ENCODE measurements at regions not wholly inside any gene's neighbourhood (a gene's known extent, or its start where the extent isn't known, plus 50 kb on each side); places are given as distances from the start of the nearest gene placed in this dataset.

DNA sequence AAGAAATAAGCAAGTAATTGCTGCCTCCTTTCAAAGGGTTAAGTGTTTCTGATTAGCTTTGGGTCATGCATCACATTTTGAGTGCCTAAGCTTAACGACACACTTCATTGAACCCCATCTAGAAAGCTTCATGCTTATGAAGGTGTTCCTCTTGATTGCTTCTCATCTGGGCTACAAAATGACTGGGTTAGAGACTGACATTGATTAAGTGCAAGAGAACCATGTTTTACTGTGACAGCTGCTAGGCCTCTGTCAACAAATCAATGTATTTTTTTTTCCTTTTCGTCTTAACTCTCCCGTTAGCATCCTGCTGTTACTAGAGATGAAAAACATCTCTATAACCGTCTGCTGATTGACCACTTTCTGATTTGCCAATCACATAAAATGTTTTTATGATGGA lies 725.0 kb downstream of the TLE1 start:
- TF ChIP-seq, protein P1, sequence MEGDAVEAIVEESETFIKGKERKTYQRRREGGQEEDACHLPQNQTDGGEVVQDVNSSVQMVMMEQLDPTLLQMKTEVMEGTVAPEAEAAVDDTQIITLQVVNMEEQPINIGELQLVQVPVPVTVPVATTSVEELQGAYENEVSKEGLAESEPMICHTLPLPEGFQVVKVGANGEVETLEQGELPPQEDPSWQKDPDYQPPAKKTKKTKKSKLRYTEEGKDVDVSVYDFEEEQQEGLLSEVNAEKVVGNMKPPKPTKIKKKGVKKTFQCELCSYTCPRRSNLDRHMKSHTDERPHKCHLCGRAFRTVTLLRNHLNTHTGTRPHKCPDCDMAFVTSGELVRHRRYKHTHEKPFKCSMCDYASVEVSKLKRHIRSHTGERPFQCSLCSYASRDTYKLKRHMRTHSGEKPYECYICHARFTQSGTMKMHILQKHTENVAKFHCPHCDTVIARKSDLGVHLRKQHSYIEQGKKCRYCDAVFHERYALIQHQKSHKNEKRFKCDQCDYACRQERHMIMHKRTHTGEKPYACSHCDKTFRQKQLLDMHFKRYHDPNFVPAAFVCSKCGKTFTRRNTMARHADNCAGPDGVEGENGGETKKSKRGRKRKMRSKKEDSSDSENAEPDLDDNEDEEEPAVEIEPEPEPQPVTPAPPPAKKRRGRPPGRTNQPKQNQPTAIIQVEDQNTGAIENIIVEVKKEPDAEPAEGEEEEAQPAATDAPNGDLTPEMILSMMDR (IDR thresholded peaks at IDR 0.05 in 4 of 5, conservative IDR thresholded peaks at IDR 0.05 in 1 of 5) = no peak
- no peak for TF ChIP-seq POLR2A (IDR thresholded peaks at IDR 0.05)
